PC-3 (cell line): ENCODE measurements at regions not wholly inside any gene's neighbourhood (a gene's known extent, or its start where the extent isn't known, plus 50 kb on each side); places are given as distances from the start of the nearest gene placed in this dataset.

ENCODE experiments used
- CTCF ChIP-seq: fragments of 300-600 bp; sonication (generic); conservative IDR thresholded peaks from 2 replicates; pipeline ENCODE4 v1.5.1; 2017; ENCODE audit warnings: antibody characterized with exemption, low read depth, mild to moderate bottlenecking, low read length
- EZH2 ChIP-seq: fragments of 300-600 bp; sonication (generic); IDR thresholded peaks from one replicate; pipeline ENCODE4 v1.6.1; 2017; ENCODE audit warnings: antibody characterized with exemption, mild to moderate bottlenecking, low read length; ENCODE audit not compliant: unreplicated experiment
- EZH2phosphoT487 ChIP-seq: fragments of 300-600 bp; sonication (generic); IDR thresholded peaks from 2 replicates; pipeline ENCODE4 v1.6.1; 2018; ENCODE audit warnings: mild to moderate bottlenecking, antibody characterized with exemption, low read length, borderline replicate concordance

DNA sequence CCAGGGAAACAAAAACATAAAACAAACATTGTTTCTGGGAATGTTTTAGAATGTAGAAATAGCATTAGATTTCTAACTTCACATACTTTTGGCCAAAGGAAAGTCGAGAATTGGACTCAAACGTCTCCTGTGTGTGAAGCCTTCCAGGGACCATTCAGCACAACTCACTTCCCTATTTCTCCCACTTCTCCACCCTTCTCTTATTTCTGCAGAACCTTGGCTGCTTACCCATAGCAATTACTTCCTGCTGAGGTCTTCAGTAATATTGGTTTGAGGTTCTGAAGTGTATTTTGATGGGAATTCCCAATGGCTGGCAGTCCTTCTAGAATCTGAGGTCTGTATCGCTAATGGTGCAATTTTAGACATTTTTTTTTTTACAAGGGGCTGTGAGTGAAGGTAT lies 158.3 kb upstream of the SNX19 start:
- no peak for TF ChIP-seq EZH2
- TF ChIP-seq CTCF = no peak
- TF ChIP-seq EZH2phosphoT487 = no peak
